SK-MEL-5 (cell line): ENCODE measurements at regions not wholly inside any gene's neighbourhood (a gene's known extent, or its start where the extent isn't known, plus 50 kb on each side); places are given as distances from the start of the nearest gene placed in this dataset.
"Not testable (repeated sequence)": the region's sequence is repeated elsewhere in the genome, so short reads cannot be mapped to it uniquely, and the experiment has no call there.

ENCODE experiments used
- DNase-seq: peaks from one replicate; pipeline ENCODE4 v3.0.0-alpha.2; 2016; ENCODE audit warnings: low read depth, low spot score
- in situ Hi-C: cut with HindIII; loops from 2 replicates; pipeline ENCODE4 v1.10.0; 2016; ENCODE audit warnings: low sequenced_read_pairs, high pct_unique_total_duplicates, low pct_unique_long_range_greater_than_20kb

GRCh38 chr10:120041807-120042559, 149.5 kb downstream of the SEC23IP start:
- no peak for DNase-seq
- in situ Hi-C loops: no loop called here

- no peak for DNase-seq
- in situ Hi-C loops: no loop called here
These were observed 150.2 kb downstream of the SEC23IP start for GRCh38 chr10:120042705-120043104.

DNA sequence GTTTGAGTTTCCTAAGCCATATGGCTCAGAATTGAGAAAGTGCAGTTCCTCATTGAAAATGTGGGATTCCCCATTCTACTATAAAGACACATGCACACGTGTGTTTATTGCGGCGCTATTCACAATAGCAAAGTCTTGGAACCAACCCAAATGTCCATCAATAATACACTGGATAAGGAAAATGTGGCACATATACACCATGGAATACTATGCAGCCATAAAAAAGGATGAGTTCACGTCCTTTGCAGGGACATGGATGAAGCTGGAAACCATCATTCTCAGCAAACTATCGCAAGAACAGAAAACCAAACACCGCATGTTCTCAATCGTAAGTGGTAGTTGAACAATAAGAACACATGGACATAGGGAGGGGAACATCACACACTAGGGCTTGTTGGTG, 154.8 kb downstream of the SEC23IP start:
- in situ Hi-C loops, DNase-seq: not testable (repeated sequence)

- in situ Hi-C loops: no loop called here
- DNase-seq: no peak
These were observed 155.4 kb downstream of the SEC23IP start for GRCh38 chr10:120047926-120048325.

GRCh38 chr10:120048391-120048790, 155.9 kb downstream of the SEC23IP start:
- no peak for DNase-seq
- in situ Hi-C loops: no loop called here

- no peak for DNase-seq
- in situ Hi-C loops: no loop called here
These were observed 159.1 kb downstream of the SEC23IP start for GRCh38 chr10:120051671-120052070.

DNA sequence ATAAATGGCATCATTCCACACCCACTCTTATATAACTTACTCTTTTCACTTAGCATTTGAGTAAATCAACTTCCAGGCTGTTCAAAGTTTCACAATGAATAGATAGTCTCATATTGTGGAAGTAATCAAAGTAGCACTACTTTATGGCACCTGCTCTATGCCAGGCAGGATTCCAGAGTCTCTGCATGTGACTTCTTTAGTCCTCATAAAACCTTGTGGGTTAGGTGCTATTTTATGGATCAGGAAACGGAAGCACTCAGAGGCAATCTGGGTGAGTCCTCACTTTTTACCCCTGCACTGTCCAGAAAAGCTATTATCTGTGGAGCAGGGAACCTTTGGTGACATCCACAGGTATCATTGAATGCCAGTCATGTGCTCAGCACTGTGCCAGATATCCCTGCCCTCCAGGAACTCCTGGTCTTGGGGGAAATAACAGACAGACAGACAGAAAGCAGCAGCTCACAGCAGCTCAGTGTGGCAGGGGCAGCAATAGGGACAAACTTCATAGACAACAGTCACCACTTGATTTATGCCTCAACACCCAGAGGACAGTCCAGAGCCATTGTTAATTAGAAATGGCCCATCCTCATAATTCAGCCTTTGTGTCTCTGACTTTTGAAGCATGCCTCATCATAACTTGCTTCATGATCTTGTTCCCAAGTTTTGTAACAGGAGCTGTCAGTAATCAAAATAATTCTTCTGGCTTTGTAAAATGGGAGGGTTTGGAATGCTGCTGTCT, 160.6 kb downstream of the SEC23IP start:
- in situ Hi-C loops: no loop called here

DNA sequence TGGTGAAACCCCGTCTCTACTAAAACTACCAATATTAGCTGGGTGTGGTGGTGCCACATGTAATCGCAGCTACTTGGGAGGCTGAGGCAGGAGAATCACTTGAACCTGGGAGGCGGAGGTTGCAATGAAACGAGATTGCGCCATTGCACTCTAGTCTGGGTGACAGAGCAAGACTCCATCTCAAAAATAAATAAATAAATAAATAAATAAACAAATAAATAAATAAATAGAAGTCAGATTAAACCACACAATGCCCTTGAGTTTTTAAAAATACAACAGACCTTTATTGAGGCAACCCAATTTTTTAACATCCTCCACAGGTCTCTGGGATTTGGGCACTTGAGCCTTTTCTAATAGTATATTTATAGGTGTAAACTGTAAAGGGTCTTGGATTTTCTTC, 167.3 kb downstream of the SEC23IP start:
- in situ Hi-C loops, DNase-seq: not testable (repeated sequence)

More for the DNA sequence above, 160.6 kb downstream of the SEC23IP start:
- no peak for DNase-seq

- in situ Hi-C loops: no loop called here
- no peak for DNase-seq
These were observed 174.9 kb downstream of the SEC23IP start for GRCh38 chr10:120067427-120067826.

DNA sequence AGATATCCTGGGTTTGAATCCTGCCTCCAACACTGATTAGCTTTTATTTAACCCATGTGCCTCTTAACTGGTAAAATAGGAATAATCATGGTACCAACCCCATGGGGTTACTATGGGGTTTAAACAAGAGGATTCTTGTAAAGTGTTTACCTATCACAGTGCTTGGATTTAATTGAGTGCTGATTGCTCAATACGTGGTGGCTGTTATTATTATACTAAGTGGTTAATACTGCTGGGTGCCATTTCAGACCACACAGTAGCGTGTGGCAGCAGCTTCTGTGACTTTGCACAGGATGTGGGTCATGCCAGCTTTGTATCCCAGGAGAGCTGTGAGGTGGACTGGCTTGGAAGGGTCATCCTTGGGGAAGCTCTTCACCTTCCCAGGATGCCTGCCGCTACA, 177.2 kb downstream of the SEC23IP start:
- in situ Hi-C loops: no loop called here
- DNase-seq: no peak

GRCh38 chr10:120075349-120075748, 182.8 kb downstream of the SEC23IP start:
- no peak for DNase-seq
- in situ Hi-C loops: no loop called here

DNA sequence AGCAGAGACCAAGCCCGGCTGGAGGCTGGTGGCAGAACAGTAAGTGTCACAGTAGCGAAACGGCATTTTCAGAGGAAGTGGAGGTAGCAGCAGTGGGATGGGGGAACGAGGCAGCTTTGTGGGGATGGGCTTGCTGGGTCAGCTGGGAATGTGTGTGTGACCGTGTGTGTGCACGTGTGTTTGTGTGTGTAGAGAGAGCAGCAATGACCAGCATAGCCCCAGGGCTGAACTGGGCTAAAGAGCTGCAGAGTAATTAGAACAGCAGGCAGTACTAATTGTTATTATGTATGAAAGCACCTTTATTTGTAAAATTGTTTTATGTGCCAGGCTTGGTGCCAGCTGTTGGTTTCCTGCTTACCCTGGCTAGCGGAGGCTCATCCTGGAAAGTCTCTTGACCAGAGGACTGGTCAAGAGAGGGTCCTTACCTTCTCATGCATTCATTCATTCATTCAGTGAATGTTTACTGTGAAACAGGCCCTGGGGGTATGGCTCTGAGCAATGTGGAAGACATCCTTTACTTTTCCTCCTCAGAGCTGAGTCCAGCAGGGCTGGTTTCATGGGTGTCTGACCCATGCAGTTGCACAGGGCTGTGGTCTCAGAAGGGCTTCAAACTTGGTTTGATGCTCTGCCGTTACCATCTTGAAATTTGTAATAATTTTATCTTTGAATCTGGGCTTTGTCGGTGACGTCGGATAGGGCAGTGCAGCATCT, 184.6 kb downstream of the SEC23IP start:
- in situ Hi-C loops: no loop called here
- no peak for DNase-seq

DNA sequence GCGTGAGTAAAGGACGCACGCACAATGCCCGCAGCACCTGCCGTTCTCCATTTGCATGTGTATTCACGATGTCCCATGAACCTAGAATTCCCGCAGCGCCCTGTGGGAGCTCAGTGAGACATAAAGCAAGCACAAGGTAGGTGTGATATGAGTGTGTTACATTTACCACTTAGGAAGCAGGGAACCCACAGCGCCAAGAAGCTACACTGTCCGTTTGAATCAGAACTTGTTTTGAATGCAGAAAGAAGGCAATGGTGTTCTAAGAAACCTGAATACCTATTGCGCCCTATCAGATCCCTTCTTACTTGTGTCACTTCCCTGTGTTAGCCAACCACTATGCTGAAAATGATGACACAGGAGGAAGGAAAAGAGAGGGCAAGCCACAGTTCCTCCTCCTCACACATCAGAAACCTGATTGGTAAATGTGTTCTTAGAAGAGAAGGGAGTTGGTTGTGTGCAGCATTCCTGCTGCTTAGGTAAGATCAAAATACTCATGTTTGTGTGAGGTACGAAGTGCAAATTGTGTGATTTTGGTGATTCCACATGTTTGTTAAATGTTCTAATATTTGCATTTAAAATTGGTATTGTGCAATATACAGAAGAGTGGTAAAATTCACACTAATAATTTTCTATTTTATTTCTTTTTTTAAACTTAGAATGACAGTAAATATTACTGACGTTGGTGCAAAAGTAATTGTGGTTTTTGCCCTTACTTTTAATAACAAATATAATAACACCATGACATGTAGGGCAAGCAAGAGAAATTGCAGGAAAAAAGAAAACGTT, 185.4 kb downstream of the SEC23IP start:
- no peak for DNase-seq
- in situ Hi-C loops: no loop called here

GRCh38 chr10:120085096-120085796, 192.7 kb downstream of the SEC23IP start:
- DNase-seq: no peak
- in situ Hi-C loops: no loop called here

DNA sequence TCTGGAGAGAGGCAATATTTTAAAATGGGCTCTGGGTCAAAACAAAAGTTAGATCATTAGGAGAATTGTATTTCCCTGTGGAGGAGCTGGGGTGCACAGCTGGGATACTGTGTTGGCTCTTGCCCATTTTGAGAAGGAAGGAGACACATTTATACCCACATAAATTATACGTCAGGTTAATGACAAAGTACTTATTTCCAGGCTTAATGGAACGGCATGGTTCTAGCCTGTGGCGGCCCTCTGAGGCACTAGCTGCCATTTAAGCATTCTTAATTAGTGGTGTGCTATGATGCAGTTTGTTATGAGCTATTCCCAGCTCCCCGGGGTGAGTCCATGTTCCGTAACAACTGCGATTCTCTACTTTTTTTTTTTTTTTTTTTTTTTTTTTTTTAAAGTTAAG, 193.5 kb downstream of the SEC23IP start:
- no peak for DNase-seq
- in situ Hi-C loops: no loop called here

- DNase-seq: no peak
- in situ Hi-C loops: no loop called here
These were observed 194.6 kb downstream of the SEC23IP start for GRCh38 chr10:120087109-120087508.

DNA sequence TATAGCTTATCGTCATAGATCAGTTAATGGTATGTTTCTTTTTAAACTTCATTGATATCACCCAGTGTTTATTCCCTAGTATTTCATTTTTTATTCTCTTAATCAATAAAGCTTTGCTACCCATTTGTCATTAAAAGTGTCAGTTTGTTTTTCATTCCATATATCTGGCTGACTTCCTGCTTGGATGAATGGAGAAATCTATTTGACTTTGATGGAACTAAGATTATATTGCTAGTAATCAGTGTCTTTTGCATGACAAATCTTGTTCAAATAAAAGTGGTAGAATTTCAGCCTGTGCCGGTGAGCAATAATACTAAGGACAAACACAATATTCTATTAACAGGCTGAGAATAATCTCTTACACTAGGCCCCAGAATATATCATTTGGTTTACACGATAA, 203.3 kb downstream of the SEC23IP start:
- no peak for DNase-seq
- in situ Hi-C loops: no loop called here
